IMR-90 (cell line): ENCODE measurements at regions not wholly inside any gene's neighbourhood (a gene's known extent, or its start where the extent isn't known, plus 50 kb on each side); places are given as distances from the start of the nearest gene placed in this dataset.

Experiments used
- ATAC-seq: fragments of 200-7000 bp; cut with Tn5 transposase; 2 replicates; pipeline ENCODE4 v1.9.1; 2020; ENCODE audit warnings: low read depth, mild to moderate bottlenecking, moderate library complexity
- BruUV-seq: library from RNA; stranded (reverse); fragments of 400-500 nt; replicated peaks from 2 replicates; lab custom pipeline; 2021; lab: Mats Ljungman, UMichigan
- CTCF ChIA-PET: fragments of 300-600 bp; formaldehyde crosslinking; extraction: SDS; loops from one replicate; lab custom pipeline; 2021; ENCODE audit warnings: antibody characterized with exemption; lab: Yijun Ruan, JAX
- POLR2A ChIA-PET: fragments of 300-600 bp; sonication (Branson Sonifier 250); formaldehyde crosslinking; loops from one replicate; lab custom pipeline; 2022; ENCODE audit warnings: antibody characterized with exemption; ENCODE audit not compliant: unreplicated experiment; lab: Charles Lee
- DNase-seq: peaks from one replicate; pipeline ENCODE4 v3.0.0; 2013
- H2AFZ ChIP-seq: replicated peaks from 2 replicates; pipeline ENCODE3; 2013; ENCODE audit warnings: low read length, mild to moderate bottlenecking; ENCODE audit not compliant: poor library complexity
- H2AK5ac ChIP-seq: 2 replicates; pipeline ENCODE4 v1.6.1; 2013; ENCODE audit warnings: low read depth, low read length, inconsistent platforms
- H2AK9ac ChIP-seq: replicated peaks from 2 replicates; pipeline ENCODE3; 2013; ENCODE audit warnings: mild to moderate bottlenecking, low read depth, low read length, moderate library complexity; ENCODE audit not compliant: poor library complexity
- H2BK120ac ChIP-seq: 2 replicates; pipeline ENCODE4 v1.6.1; 2013; ENCODE audit warnings: low read depth, low read length, inconsistent platforms
- H2BK15ac ChIP-seq: 3 replicates; pipeline ENCODE4 v1.6.1; 2013; ENCODE audit warnings: low read depth, low read length, inconsistent platforms
- H2BK20ac ChIP-seq: 2 replicates; pipeline ENCODE4 v1.6.1; 2013; ENCODE audit warnings: low read depth, mild to moderate bottlenecking, inconsistent platforms, low read length, moderate library complexity
- H2BK5ac ChIP-seq: 2 replicates; pipeline ENCODE4 v1.6.1; 2013; ENCODE audit warnings: mild to moderate bottlenecking, low read depth, low read length, inconsistent platforms; ENCODE audit not compliant: poor library complexity, severe bottlenecking
- H3K14ac ChIP-seq: replicated peaks from 2 replicates; pipeline ENCODE4 v1.6.1; 2013; ENCODE audit warnings: low read depth, low read length, inconsistent platforms
- H3K18ac ChIP-seq: 2 replicates; pipeline ENCODE4 v1.6.1; 2013; ENCODE audit warnings: low read depth, low read length, control low read depth
- H3K23ac ChIP-seq: 2 replicates; pipeline ENCODE4 v1.6.1; 2013; ENCODE audit warnings: low read depth, low read length, inconsistent platforms
- H3K27ac ChIP-seq: 2 replicates; pipeline ENCODE4 v1.5.1; 2013; ENCODE audit warnings: mild to moderate bottlenecking, control low read depth, low read length; ENCODE audit not compliant: insufficient read depth
- H3K27me3 ChIP-seq: 2 replicates; pipeline ENCODE4 v1.6.1; 2013; ENCODE audit warnings: low read length; ENCODE audit not compliant: control insufficient read depth, insufficient read depth
- H3K36me3 ChIP-seq: 2 replicates; pipeline ENCODE4 v1.6.1; 2013; ENCODE audit warnings: low read length, mixed read lengths; ENCODE audit not compliant: control insufficient read depth, insufficient read depth
- H3K4ac ChIP-seq: 2 replicates; pipeline ENCODE4 v1.6.1; 2013; ENCODE audit warnings: low read depth, low read length, inconsistent platforms
- H3K4me1 ChIP-seq: 2 replicates; pipeline ENCODE4 v1.6.1; 2013; ENCODE audit warnings: low read length, mixed read lengths; ENCODE audit not compliant: control insufficient read depth, insufficient read depth
- H3K4me2 ChIP-seq: 2 replicates; pipeline ENCODE4 v1.6.1; 2013; ENCODE audit warnings: low read depth, mild to moderate bottlenecking, control low read depth, low read length, moderate library complexity
- H3K4me3 ChIP-seq: 2 replicates; pipeline ENCODE4 v1.5.1; 2013; ENCODE audit warnings: low read depth, mild to moderate bottlenecking, control low read depth, low read length, moderate library complexity; ENCODE audit not compliant: insufficient read depth
- H3K56ac ChIP-seq: 2 replicates; pipeline ENCODE4 v1.6.1; 2013; ENCODE audit warnings: low read length, inconsistent platforms; ENCODE audit not compliant: insufficient read depth; ENCODE audit errors: extremely low read depth
- H3K79me1 ChIP-seq, 2 experiments: 2 replicates each; pipeline ENCODE4 v1.6.1; 2013; ENCODE audit warnings: low read length in 2 of 2, inconsistent platforms in 1 of 2, low read depth in 1 of 2
- H3K9ac ChIP-seq: 2 replicates; pipeline ENCODE4 v1.6.1; 2013; ENCODE audit warnings: low read depth, low read length, control low read depth
- H3K9me1 ChIP-seq: 2 replicates; pipeline ENCODE4 v1.6.1; 2013; ENCODE audit warnings: low read length, inconsistent platforms; ENCODE audit not compliant: insufficient read depth
- H3K9me3 ChIP-seq: 2 replicates; pipeline ENCODE4 v1.6.1; 2013; ENCODE audit warnings: low read length; ENCODE audit not compliant: control insufficient read depth, insufficient read depth
- H4K20me1 ChIP-seq: 2 replicates; pipeline ENCODE4 v1.6.1; 2013; ENCODE audit warnings: low read length, inconsistent platforms; ENCODE audit not compliant: insufficient read depth
- H4K5ac ChIP-seq: 2 replicates; pipeline ENCODE4 v1.6.1; 2013; ENCODE audit warnings: mild to moderate bottlenecking, low read depth, low read length, control low read depth
- H4K8ac ChIP-seq, 2 experiments: 2 replicates each; pipeline ENCODE4 v1.6.1; 2013; ENCODE audit warnings: low read depth in 2 of 2, low read length in 2 of 2, control low read depth in 1 of 2, inconsistent platforms in 1 of 2
- H4K91ac ChIP-seq: 2 replicates; pipeline ENCODE4 v1.6.1; 2013; ENCODE audit warnings: low read depth, low read length, inconsistent platforms; ENCODE audit not compliant: insufficient read depth
- BHLHE40 ChIP-seq: fragments of 150-350 bp; IDR thresholded peaks from 2 replicates; pipeline ENCODE4 v1.6.1; 2016; ENCODE audit warnings: mild to moderate bottlenecking, low read depth, low read length
- CEBPB ChIP-seq: IDR thresholded peaks from 2 replicates; pipeline ENCODE4 v1.6.1; 2012; ENCODE audit warnings: low read depth, low read length, improper control_type of control experiment
- CHD1 ChIP-seq: IDR thresholded peaks from 2 replicates; pipeline ENCODE4 v1.6.1; 2012; ENCODE audit warnings: low read depth, low read length, improper control_type of control experiment
- FOS ChIP-seq: fragments of 150-350 bp; IDR thresholded peaks from 2 replicates; pipeline ENCODE4 v1.6.1; 2016; ENCODE audit warnings: low read depth, low read length
- MAFK ChIP-seq: IDR thresholded peaks from 2 replicates; pipeline ENCODE4 v1.6.1; 2012; ENCODE audit warnings: low read depth, low read length, improper control_type of control experiment
- MAZ ChIP-seq: IDR thresholded peaks from 2 replicates; pipeline ENCODE4 v1.6.1; 2012; ENCODE audit warnings: low read depth, mild to moderate bottlenecking, low read length, improper control_type of control experiment, moderate library complexity, borderline replicate concordance
- MXI1 ChIP-seq: IDR thresholded peaks from 2 replicates; pipeline ENCODE4 v1.6.1; 2012; ENCODE audit warnings: low read depth, mild to moderate bottlenecking, low read length, moderate library complexity, borderline replicate concordance
- NFE2L2 ChIP-seq: fragments of 150-350 bp; IDR thresholded peaks from 2 replicates; pipeline ENCODE4 v1.6.1; 2016; ENCODE audit warnings: low read depth, mild to moderate bottlenecking, low read length
- POLR2A ChIP-seq: IDR thresholded peaks from 2 replicates; pipeline ENCODE4 v1.6.1; 2012; ENCODE audit warnings: mild to moderate bottlenecking, low read depth, low read length
- RAD21 ChIP-seq: IDR thresholded peaks from 2 replicates; pipeline ENCODE4 v1.6.1; 2012; ENCODE audit warnings: low read length, improper control_type of control experiment
- RCOR1 ChIP-seq: IDR thresholded peaks from 2 replicates; pipeline ENCODE4 v1.6.1; 2012; ENCODE audit warnings: mild to moderate bottlenecking, low read length, improper control_type of control experiment; ENCODE audit not compliant: insufficient replicate concordance
- RFX5 ChIP-seq: IDR thresholded peaks from 2 replicates; pipeline ENCODE4 v1.8.0; 2012; ENCODE audit warnings: low read depth, mild to moderate bottlenecking, low read length, moderate library complexity
- SMC3 ChIP-seq: fragments of 150-350 bp; IDR thresholded peaks from 2 replicates; pipeline ENCODE4 v1.6.1; 2016; ENCODE audit warnings: low read depth, mild to moderate bottlenecking, antibody characterized with exemption, low read length, moderate library complexity
- WGBS, 2 experiments: methylation state at CpG; one replicate each; pipeline versions ENCODE4 v1.1.5 to v1.1.7; 2013; ENCODE audit warnings: missing lambda C conversion rate in 2 of 2; ENCODE audit not compliant: insufficient read length in 1 of 2; ENCODE audit errors: extremely low coverage in 2 of 2; 5-methylcytosine and 5-hydroxymethylcytosine counted together
- dilution Hi-C: fragments of 300-500 bp; cut with HindIII; formaldehyde crosslinking; loops from one replicate; pipeline ENCODE4 v1.14.3; 2018; ENCODE audit warnings: low sequenced_read_pairs; ENCODE audit not compliant: unreplicated experiment
- in situ Hi-C: fragments of 300-500 bp; cut with MboI; formaldehyde crosslinking; loops from 3 replicates; pipeline ENCODE4 v1.14.3; 2019; ENCODE audit warnings: low sequenced_read_pairs, inconsistent platforms, mixed read lengths
- intact Hi-C: fragments of 100-400 bp; cut with micrococcal nuclease; formaldehyde crosslinking; loops from 2 replicates; pipeline ENCODE4 v1.10.0; 2022
- TF ChIP-seq, protein P1 (sequence below): fragments of 150-350 bp; IDR thresholded peaks from 2 replicates; pipeline ENCODE4 v1.6.1; 2017; ENCODE audit warnings: mild to moderate bottlenecking, antibody characterized with exemption, low read length, low read depth
- TF ChIP-seq, protein P2 (sequence below): conservative IDR thresholded peaks from 2 replicates; pipeline ENCODE4 v1.5.1; 2012; ENCODE audit warnings: mild to moderate bottlenecking, low read depth, low read length, improper control_type of control experiment
- TF ChIP-seq, protein P3 (sequence below): fragments of 150-350 bp; IDR thresholded peaks from 2 replicates; pipeline ENCODE4 v1.6.1; 2016; ENCODE audit warnings: low read depth, mild to moderate bottlenecking, low read length, moderate library complexity, borderline replicate concordance

- no peak overlapping the region for H2AK5ac ChIP-seq
- intact Hi-C loops, result no loop called here
- H3K79me1 ChIP-seq, result no peaks in the 10 kb centered on the region
- ATAC-seq (no peak), DNase-seq (no peak)
- no peak for TF ChIP-seq RFX5
- TF ChIP-seq SMC3, result no peak
- TF ChIP-seq, protein P1, sequence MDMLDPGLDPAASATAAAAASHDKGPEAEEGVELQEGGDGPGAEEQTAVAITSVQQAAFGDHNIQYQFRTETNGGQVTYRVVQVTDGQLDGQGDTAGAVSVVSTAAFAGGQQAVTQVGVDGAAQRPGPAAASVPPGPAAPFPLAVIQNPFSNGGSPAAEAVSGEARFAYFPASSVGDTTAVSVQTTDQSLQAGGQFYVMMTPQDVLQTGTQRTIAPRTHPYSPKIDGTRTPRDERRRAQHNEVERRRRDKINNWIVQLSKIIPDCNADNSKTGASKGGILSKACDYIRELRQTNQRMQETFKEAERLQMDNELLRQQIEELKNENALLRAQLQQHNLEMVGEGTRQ, result no peak
- no peak for TF ChIP-seq CHD1
- TF ChIP-seq, protein P2, sequence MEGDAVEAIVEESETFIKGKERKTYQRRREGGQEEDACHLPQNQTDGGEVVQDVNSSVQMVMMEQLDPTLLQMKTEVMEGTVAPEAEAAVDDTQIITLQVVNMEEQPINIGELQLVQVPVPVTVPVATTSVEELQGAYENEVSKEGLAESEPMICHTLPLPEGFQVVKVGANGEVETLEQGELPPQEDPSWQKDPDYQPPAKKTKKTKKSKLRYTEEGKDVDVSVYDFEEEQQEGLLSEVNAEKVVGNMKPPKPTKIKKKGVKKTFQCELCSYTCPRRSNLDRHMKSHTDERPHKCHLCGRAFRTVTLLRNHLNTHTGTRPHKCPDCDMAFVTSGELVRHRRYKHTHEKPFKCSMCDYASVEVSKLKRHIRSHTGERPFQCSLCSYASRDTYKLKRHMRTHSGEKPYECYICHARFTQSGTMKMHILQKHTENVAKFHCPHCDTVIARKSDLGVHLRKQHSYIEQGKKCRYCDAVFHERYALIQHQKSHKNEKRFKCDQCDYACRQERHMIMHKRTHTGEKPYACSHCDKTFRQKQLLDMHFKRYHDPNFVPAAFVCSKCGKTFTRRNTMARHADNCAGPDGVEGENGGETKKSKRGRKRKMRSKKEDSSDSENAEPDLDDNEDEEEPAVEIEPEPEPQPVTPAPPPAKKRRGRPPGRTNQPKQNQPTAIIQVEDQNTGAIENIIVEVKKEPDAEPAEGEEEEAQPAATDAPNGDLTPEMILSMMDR, result no peak
- TF ChIP-seq BHLHE40, result no peak
- TF ChIP-seq, protein P3, sequence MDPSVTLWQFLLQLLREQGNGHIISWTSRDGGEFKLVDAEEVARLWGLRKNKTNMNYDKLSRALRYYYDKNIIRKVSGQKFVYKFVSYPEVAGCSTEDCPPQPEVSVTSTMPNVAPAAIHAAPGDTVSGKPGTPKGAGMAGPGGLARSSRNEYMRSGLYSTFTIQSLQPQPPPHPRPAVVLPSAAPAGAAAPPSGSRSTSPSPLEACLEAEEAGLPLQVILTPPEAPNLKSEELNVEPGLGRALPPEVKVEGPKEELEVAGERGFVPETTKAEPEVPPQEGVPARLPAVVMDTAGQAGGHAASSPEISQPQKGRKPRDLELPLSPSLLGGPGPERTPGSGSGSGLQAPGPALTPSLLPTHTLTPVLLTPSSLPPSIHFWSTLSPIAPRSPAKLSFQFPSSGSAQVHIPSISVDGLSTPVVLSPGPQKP, result no peak
- TF ChIP-seq RCOR1, result no peak
- no peak for TF ChIP-seq FOS
- TF ChIP-seq MXI1, result no peak
- no peak for TF ChIP-seq RAD21
- TF ChIP-seq NFE2L2, result no peak
- no peak for TF ChIP-seq POLR2A
- no peak for TF ChIP-seq MAZ
- TF ChIP-seq MAFK, result no peak
- no peak for TF ChIP-seq CEBPB
- BruUV-seq, result no TSS peak
- peaks cover 15% of the 10 kb centered on the region for H3K9me3 ChIP-seq
- ChIA-PET POLR2A (no interaction called here), CTCF (no interaction called here)
- H3K9ac ChIP-seq, result no peak overlapping the region
- H3K4ac ChIP-seq, result no peak overlapping the region
- no peak overlapping the region for H2BK15ac ChIP-seq
- no peak overlapping the region for H2BK20ac ChIP-seq
- H3K14ac ChIP-seq, result no peak overlapping the region
- H4K91ac ChIP-seq, result no peak overlapping the region
- no peak overlapping the region for H2AFZ ChIP-seq
- H3K9me1 ChIP-seq, result no peaks in the 10 kb centered on the region
- H2BK5ac ChIP-seq, result no peak overlapping the region
- in situ Hi-C loops, result no loop called here
- no peaks in the 10 kb centered on the region for H3K27me3 ChIP-seq
- WGBS, 2 experiments, result no CpG with 5 or more reads among the region's 5 CpGs
- no peak overlapping the region for H4K5ac ChIP-seq
- H3K18ac ChIP-seq, result no peak overlapping the region
- H3K23ac ChIP-seq, result no peak overlapping the region
- H3K27ac ChIP-seq, result no peak overlapping the region
- H2BK120ac ChIP-seq, result no peak overlapping the region
- H4K20me1 ChIP-seq, result no peaks in the 10 kb centered on the region
- no peaks in the 10 kb centered on the region for H3K36me3 ChIP-seq
- H3K56ac ChIP-seq, result no peak overlapping the region
- H4K8ac ChIP-seq, result no peak overlapping the region
- no peaks in the 10 kb centered on the region for H3K4me1 ChIP-seq
- dilution Hi-C loops, result no loop called here
- no peak overlapping the region for H3K4me3 ChIP-seq
- no peak overlapping the region for H3K4me2 ChIP-seq
- no peak overlapping the region for H2AK9ac ChIP-seq
Measured at GRCh38 chr16:35687781-35688180, 2228.4 kb downstream of the TP53TG3F start.
